ENCODE measurements at regions not wholly inside any gene's neighbourhood (a gene's known extent, or its start where the extent isn't known, plus 50 kb on each side); places are given as distances from the start of the nearest gene placed in this dataset.
"Not testable (repeated sequence)": the region's sequence is repeated elsewhere in the genome, so short reads cannot be mapped to it uniquely, and the experiment has no call there.

DNA sequence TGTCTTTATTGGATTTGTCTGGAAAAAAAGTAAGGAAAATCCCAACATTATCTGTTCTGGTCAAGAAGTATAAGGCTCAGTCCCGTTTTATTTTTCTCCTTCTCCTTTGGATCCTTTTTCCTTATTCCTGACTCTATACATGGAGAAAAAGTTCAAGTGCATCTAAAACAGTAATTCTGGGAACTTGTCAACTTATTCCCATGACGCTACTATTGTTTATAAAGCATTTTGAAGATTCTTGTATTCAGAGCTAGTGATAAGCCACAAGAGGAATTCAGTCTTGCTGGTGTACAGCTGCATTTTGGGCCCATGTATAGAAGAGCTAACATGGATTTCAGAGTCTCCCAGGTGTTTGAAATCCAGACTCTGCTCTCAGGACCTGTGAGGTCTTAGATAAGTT lies 5278.1 kb upstream of the TPTE start:
- TF ChIP-seq, protein P1, sequence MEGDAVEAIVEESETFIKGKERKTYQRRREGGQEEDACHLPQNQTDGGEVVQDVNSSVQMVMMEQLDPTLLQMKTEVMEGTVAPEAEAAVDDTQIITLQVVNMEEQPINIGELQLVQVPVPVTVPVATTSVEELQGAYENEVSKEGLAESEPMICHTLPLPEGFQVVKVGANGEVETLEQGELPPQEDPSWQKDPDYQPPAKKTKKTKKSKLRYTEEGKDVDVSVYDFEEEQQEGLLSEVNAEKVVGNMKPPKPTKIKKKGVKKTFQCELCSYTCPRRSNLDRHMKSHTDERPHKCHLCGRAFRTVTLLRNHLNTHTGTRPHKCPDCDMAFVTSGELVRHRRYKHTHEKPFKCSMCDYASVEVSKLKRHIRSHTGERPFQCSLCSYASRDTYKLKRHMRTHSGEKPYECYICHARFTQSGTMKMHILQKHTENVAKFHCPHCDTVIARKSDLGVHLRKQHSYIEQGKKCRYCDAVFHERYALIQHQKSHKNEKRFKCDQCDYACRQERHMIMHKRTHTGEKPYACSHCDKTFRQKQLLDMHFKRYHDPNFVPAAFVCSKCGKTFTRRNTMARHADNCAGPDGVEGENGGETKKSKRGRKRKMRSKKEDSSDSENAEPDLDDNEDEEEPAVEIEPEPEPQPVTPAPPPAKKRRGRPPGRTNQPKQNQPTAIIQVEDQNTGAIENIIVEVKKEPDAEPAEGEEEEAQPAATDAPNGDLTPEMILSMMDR (IDR thresholded peaks at IDR 0.05), result not testable (repeated sequence)
- not testable (repeated sequence) for TF ChIP-seq EZH2, EZH2phosphoT487 (IDR thresholded peaks at IDR 0.05)

Data from neural progenitor cell (in vitro differentiated cells).